ENCODE measurements at regions not wholly inside any gene's neighbourhood (a gene's known extent, or its start where the extent isn't known, plus 50 kb on each side); places are given as distances from the start of the nearest gene placed in this dataset.

DNA sequence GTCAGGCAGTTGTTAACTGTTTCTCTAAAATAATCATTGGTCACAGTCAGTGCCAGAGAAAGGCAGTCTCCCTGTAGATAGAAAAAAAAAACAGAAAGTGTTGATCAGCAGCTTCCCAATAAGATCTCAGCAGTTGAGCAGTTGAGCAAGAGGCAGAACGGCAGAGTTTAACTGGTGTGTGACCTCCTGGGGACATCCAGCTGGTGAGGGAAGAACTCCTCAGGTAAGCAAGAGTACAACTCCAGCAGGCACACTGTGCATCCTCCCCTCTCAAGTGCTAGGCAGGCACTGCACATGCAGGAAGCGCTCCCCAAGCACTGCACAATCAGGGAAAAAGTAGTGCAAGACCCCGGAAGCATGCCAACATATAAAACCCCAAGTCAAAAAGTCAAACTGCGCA lies 1287.2 kb downstream of the NSUN3 start:
- WGBS, 2 experiments, result 89 to 90% methylated on average over 4 of the region's 4 CpGs
- no peak overlapping the region for H3K4me3 ChIP-seq (ENCODE audit: insufficient read depth, low read depth, low read length)
- no peaks in the 10 kb centered on the region for H3K27me3 ChIP-seq (ENCODE audit: control insufficient read depth, insufficient read depth, low read length, poor library complexity, severe bottlenecking)
- no peaks in the 10 kb centered on the region for H3K4me1 ChIP-seq (ENCODE audit: control insufficient read depth, insufficient read depth, low read length)
- no peak overlapping the region for H3K27ac ChIP-seq (ENCODE audit: insufficient read depth, low read depth, low read length, poor library complexity, severe bottlenecking)
- no peaks in the 10 kb centered on the region for H3K9me3 ChIP-seq (ENCODE audit: control insufficient read depth, low read length)
- H3K36me3 ChIP-seq (ENCODE audit: control insufficient read depth, insufficient read depth, low read length), result no peaks in the 10 kb centered on the region

DNA sequence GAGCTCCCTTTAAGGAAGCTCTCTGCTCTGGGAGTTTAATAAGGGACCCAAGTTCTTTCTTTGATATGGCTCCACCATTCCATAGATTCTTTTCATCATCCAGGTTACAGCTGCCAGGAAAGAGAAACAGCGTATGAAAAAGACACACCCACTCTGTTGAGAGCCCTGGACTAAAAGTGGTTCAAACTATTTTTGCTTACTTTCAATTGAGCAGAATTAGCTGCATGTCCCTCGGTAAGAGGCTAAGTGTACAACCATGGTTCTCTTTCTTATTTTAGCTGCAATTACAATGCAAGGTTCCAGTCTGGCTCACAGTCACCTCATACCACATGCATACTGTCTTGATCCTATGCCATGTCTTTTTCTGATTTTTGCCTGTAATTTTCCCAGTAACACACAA lies 1288.3 kb downstream of the NSUN3 start:
- Histone ChIP-seq H3K4me3 (ENCODE audit: insufficient read depth, low read depth, low read length) (no peak overlapping the region), H3K27me3 (ENCODE audit: control insufficient read depth, insufficient read depth, low read length, poor library complexity, severe bottlenecking) (no peaks in the 10 kb centered on the region), H3K36me3 (ENCODE audit: control insufficient read depth, insufficient read depth, low read length) (no peaks in the 10 kb centered on the region), H3K27ac (ENCODE audit: insufficient read depth, low read depth, low read length, poor library complexity, severe bottlenecking) (no peak overlapping the region), H3K9me3 (ENCODE audit: control insufficient read depth, low read length) (no peaks in the 10 kb centered on the region), H3K4me1 (ENCODE audit: control insufficient read depth, insufficient read depth, low read length) (no peaks in the 10 kb centered on the region)
- 92 to 95% methylated on average over 2 of the region's 2 CpGs for WGBS, 2 experiments

DNA sequence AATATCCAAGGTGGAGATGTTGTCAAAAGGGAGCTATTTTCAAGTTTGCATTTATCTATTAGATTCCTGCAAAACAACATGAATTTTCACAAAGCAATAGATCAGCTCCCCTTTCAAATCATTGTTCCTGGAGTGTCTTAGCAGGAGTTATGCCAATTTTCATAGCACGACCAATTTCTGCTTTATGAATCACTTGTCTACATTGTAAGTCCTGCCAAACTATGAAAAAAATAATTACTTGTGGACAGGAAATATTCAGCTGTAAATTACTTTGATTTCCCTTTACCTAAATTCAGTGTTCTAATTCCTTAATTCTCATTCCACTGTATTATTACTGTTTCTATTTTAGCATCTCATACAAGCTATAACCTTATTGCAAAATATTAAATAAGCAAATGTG lies 1289.6 kb downstream of the NSUN3 start:
- H3K36me3 ChIP-seq (ENCODE audit: control insufficient read depth, insufficient read depth, low read length), result no peaks in the 10 kb centered on the region
- H3K27me3 ChIP-seq (ENCODE audit: control insufficient read depth, insufficient read depth, low read length, poor library complexity, severe bottlenecking), result no peaks in the 10 kb centered on the region
- no peaks in the 10 kb centered on the region for H3K9me3 ChIP-seq (ENCODE audit: control insufficient read depth, low read length)

DNA sequence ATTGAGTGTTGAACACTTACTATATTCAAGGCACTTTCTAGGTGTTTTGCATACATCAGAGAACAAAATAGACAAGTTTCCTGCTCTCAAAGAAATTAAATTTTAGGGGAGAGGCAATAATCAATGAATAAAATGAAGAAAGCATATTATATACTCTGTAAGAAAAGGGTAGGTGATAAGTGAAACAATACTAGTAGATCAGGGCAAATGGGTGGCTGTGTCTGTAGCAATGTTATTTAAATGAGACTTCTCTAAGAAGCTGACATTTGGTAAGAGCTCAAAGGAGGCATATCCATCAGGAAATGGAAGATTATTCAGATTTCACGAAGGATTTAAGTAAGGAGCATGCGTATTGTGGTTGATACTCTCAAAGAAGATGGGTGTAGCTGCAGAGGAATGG lies 1291.6 kb downstream of the NSUN3 start:
- WGBS, 2 experiments, result 57 to 58% methylated on average over 2 of the region's 2 CpGs
- Histone ChIP-seq H3K27ac (ENCODE audit: insufficient read depth, low read depth, low read length, poor library complexity, severe bottlenecking) (no peak overlapping the region), H3K36me3 (ENCODE audit: control insufficient read depth, insufficient read depth, low read length) (no peaks in the 10 kb centered on the region), H3K27me3 (ENCODE audit: control insufficient read depth, insufficient read depth, low read length, poor library complexity, severe bottlenecking) (no peaks in the 10 kb centered on the region), H3K4me3 (ENCODE audit: insufficient read depth, low read depth, low read length) (no peak overlapping the region), H3K4me1 (ENCODE audit: control insufficient read depth, insufficient read depth, low read length) (no peaks in the 10 kb centered on the region), H3K9me3 (ENCODE audit: control insufficient read depth, low read length) (no peaks in the 10 kb centered on the region)

More for the DNA sequence above, 1289.6 kb downstream of the NSUN3 start:
- Histone ChIP-seq H3K4me3 (ENCODE audit: insufficient read depth, low read depth, low read length) (no peak overlapping the region), H3K4me1 (ENCODE audit: control insufficient read depth, insufficient read depth, low read length) (no peaks in the 10 kb centered on the region), H3K27ac (ENCODE audit: insufficient read depth, low read depth, low read length, poor library complexity, severe bottlenecking) (no peak overlapping the region)
- 94% methylated on average over 1 of the region's 1 CpG; no CpG with 5 or more reads in 1 of the 2 experiments for WGBS, 2 experiments

DNA sequence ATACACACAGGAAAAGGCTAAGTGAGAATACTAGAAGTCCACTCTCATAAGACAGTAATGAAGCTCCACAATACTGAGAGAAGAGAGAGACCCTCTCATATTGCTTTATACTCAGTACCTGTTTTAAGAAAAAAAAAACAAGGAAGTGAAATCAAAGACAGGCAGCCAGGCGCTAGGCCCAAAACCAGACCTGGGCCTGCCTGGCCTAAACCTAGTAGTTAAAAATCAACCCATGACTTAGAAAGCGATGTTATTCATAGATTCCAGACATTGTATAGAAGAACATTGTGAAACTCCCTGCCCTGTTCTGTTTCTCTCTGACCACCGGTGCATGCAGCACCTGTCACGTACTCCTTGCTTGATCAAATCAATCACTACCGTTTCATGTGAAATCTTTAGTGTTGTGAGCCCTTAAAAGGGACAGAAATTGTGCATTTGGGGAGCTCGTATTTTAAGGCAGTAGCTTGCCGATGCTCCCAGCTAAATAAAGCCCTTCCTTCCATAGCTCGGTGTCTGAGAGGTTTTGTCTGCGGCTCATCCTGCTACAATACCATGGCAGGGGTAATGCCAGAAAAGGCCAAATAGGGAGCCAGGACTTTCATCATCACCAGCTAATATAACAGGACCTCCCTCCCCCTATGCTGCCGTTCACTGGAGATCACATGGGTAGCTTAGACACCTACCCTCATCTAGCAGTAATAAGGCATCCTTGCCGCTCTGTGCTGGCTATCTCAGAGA lies 1294.1 kb downstream of the NSUN3 start:
- Histone ChIP-seq H3K4me1 (ENCODE audit: control insufficient read depth, insufficient read depth, low read length) (no peaks in the 10 kb centered on the region), H3K27me3 (ENCODE audit: control insufficient read depth, insufficient read depth, low read length, poor library complexity, severe bottlenecking) (no peaks in the 10 kb centered on the region), H3K36me3 (ENCODE audit: control insufficient read depth, insufficient read depth, low read length) (no peaks in the 10 kb centered on the region), H3K9me3 (ENCODE audit: control insufficient read depth, low read length) (no peaks in the 10 kb centered on the region), H3K4me3 (ENCODE audit: insufficient read depth, low read depth, low read length) (no peak overlapping the region), H3K27ac (ENCODE audit: insufficient read depth, low read depth, low read length, poor library complexity, severe bottlenecking) (no peak overlapping the region)
- WGBS, 2 experiments, result 93% methylated on average over 11 of the region's 11 CpGs

DNA sequence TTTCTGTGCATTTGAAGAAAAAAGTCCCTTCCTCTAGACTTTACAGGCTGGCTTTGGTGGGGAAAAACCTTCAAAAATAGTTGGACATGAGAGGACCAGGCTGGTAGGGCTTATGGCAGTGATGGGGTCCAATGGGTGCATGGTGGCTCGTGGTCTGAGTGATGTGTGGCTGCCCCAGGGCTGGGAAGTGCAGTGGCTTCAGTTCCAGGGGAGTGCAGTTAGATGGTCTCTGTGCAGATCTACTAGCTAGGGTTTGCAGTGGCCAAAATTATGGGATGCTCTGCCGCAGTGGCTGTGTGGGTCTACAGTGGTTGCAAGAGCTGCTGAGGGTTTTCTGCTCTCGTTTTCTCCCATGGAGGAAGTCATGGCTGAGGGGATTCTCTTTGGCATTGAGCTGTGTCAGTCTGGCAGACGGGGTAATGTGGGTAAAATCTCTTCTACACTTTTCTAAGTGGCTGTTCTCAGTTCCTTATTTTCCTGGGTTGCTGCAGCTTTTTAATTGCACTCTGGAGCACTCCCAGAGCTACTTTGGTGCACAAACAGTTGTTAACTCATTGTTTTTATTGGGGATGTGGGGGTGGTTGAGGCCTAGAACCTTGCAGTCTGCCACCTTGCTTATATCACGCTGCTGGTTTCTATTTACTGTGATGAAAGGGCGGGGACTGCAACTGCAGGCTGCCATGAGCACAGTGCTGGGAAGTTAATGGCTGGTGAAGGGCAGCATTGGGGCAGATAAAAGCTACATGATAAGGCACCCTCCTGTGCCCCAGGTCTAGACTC lies 1324.6 kb downstream of the NSUN3 start:
- no peak overlapping the region for H3K4me3 ChIP-seq (ENCODE audit: insufficient read depth, low read depth, low read length)
- no peaks in the 10 kb centered on the region for H3K9me3 ChIP-seq (ENCODE audit: control insufficient read depth, low read length)
- 90 to 94% methylated on average over 6 of the region's 6 CpGs for WGBS, 2 experiments
- no peaks in the 10 kb centered on the region for H3K27me3 ChIP-seq (ENCODE audit: control insufficient read depth, insufficient read depth, low read length, poor library complexity, severe bottlenecking)
- no peaks in the 10 kb centered on the region for H3K4me1 ChIP-seq (ENCODE audit: control insufficient read depth, insufficient read depth, low read length)
- no peaks in the 10 kb centered on the region for H3K36me3 ChIP-seq (ENCODE audit: control insufficient read depth, insufficient read depth, low read length)
- H3K27ac ChIP-seq (ENCODE audit: insufficient read depth, low read depth, low read length, poor library complexity, severe bottlenecking), result no peak overlapping the region

DNA sequence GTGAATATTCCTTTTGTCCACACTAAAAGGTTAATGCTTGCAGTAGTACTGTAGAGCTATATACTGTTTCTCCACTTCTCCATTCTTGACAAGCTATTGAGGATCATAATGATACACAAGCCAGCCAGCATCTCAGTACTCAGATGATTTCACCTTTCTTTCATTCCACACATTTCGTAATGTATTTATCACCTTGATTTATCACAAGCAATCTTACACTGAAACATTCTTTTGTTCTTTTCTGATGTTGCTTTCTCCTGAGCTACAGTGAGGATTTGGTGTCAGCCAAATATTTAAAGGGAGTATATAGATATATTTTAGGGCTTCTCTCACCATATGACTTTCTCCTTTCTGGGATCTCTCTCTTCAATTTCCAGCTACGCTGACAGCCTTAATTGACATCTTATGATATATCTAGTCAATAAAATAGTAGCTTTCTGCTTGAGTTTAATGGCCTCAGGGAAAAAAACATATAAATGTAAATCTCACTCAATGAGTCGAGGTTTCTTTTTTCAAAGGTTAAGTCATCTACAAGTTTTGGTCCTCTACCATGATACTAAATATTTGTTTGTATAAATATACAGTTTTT lies 1327.0 kb downstream of the NSUN3 start:
- no peak overlapping the region for H3K4me3 ChIP-seq (ENCODE audit: insufficient read depth, low read depth, low read length)
- no peak overlapping the region for H3K27ac ChIP-seq (ENCODE audit: insufficient read depth, low read depth, low read length, poor library complexity, severe bottlenecking)
- 98 to 100% methylated on average over 1 to 2 of the region's 3 CpGs for WGBS, 2 experiments
- no peaks in the 10 kb centered on the region for H3K4me1 ChIP-seq (ENCODE audit: control insufficient read depth, insufficient read depth, low read length)
- H3K27me3 ChIP-seq (ENCODE audit: control insufficient read depth, insufficient read depth, low read length, poor library complexity, severe bottlenecking), result no peaks in the 10 kb centered on the region
- H3K9me3 ChIP-seq (ENCODE audit: control insufficient read depth, low read length), result no peaks in the 10 kb centered on the region
- H3K36me3 ChIP-seq (ENCODE audit: control insufficient read depth, insufficient read depth, low read length), result no peaks in the 10 kb centered on the region

DNA sequence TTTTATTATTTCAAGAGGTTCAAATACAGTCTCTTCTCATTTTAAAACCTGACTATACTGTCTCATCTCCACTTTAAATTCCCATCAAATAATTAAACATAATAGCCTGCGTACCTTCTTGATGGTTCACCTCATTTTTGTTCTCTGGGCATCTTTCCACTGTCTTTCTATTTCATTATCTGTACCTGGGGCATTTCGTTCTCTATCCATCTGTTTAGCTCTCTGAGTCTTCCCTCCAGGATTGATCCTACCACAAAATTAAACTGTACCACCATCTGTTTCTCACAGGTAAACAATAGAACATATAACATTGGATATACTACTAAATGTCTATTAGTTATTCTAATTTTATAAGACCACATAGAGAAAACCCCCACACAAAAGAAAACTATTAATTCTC lies 1331.4 kb downstream of the NSUN3 start:
- no peaks in the 10 kb centered on the region for H3K27me3 ChIP-seq (ENCODE audit: control insufficient read depth, insufficient read depth, low read length, poor library complexity, severe bottlenecking)
- 91 to 94% methylated on average over 2 of the region's 2 CpGs for WGBS, 2 experiments
- H3K4me1 ChIP-seq (ENCODE audit: control insufficient read depth, insufficient read depth, low read length), result no peaks in the 10 kb centered on the region
- no peak overlapping the region for H3K4me3 ChIP-seq (ENCODE audit: insufficient read depth, low read depth, low read length)
- H3K27ac ChIP-seq (ENCODE audit: insufficient read depth, low read depth, low read length, poor library complexity, severe bottlenecking), result no peak overlapping the region
- H3K9me3 ChIP-seq (ENCODE audit: control insufficient read depth, low read length), result no peaks in the 10 kb centered on the region
- H3K36me3 ChIP-seq (ENCODE audit: control insufficient read depth, insufficient read depth, low read length), result no peaks in the 10 kb centered on the region

DNA sequence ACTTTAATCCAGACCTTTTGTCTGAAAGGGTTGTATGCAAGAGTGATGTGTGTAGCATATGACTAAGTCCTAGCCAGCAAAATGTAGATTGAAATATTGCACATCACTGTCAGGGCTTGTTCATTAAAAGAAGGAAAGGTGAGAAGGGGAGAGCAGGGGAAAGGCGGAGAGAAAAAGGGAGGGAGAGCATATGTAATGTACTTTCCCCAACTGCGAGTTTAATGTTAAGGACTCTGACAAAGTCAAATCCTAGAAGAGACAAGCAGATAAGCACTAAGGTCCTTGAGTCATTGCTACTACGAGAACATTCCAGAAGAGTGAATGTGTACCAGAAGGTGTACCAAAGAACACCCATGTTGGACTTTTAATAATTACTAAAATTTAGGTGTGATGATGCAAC lies 1336.7 kb downstream of the NSUN3 start:
- Histone ChIP-seq H3K4me3 (ENCODE audit: insufficient read depth, low read depth, low read length) (no peak overlapping the region), H3K9me3 (ENCODE audit: control insufficient read depth, low read length) (no peaks in the 10 kb centered on the region), H3K27me3 (ENCODE audit: control insufficient read depth, insufficient read depth, low read length, poor library complexity, severe bottlenecking) (no peaks in the 10 kb centered on the region), H3K4me1 (ENCODE audit: control insufficient read depth, insufficient read depth, low read length) (no peaks in the 10 kb centered on the region), H3K27ac (ENCODE audit: insufficient read depth, low read depth, low read length, poor library complexity, severe bottlenecking) (no peak overlapping the region), H3K36me3 (ENCODE audit: control insufficient read depth, insufficient read depth, low read length) (no peaks in the 10 kb centered on the region)
- 96 to 97% methylated on average over 3 of the region's 3 CpGs for WGBS, 2 experiments

DNA sequence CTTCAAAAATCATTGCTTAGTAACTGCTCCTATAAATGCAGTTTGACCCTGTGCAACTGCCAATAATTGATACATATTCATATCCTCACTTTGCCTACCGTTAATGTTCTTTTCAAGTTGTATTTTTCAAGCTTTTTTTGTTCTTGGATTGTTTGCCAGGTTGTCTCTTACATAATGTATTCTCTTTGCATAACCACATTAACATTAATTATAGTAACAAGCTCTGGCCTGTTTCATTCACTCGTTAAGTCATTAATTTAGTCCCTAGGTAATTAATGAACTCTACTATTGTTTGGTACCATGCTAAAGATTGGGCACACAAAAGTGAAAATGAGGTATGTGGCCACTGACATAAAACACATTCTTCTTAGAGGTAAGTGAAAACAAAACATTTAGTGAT lies 1338.8 kb downstream of the NSUN3 start:
- no peaks in the 10 kb centered on the region for H3K27me3 ChIP-seq (ENCODE audit: control insufficient read depth, insufficient read depth, low read length, poor library complexity, severe bottlenecking)
- H3K9me3 ChIP-seq (ENCODE audit: control insufficient read depth, low read length), result no peaks in the 10 kb centered on the region
- no peak overlapping the region for H3K27ac ChIP-seq (ENCODE audit: insufficient read depth, low read depth, low read length, poor library complexity, severe bottlenecking)
- WGBS, 2 experiments, result 90 to 100% methylated on average over 1 to 2 of the region's 2 CpGs
- no peaks in the 10 kb centered on the region for H3K4me1 ChIP-seq (ENCODE audit: control insufficient read depth, insufficient read depth, low read length)
- H3K36me3 ChIP-seq (ENCODE audit: control insufficient read depth, insufficient read depth, low read length), result no peaks in the 10 kb centered on the region
- H3K4me3 ChIP-seq (ENCODE audit: insufficient read depth, low read depth, low read length), result no peak overlapping the region

Measured in ectodermal cell (in vitro differentiated cells).